DMS53 (cell line): ENCODE measurements at regions not wholly inside any gene's neighbourhood (a gene's known extent, or its start where the extent isn't known, plus 50 kb on each side); places are given as distances from the start of the nearest gene placed in this dataset.

Source experiments
- DNase-seq: peaks from one replicate; lab custom pipeline; 2025; lab: John Stamatoyannopoulos, UW

GRCh38 chr15:61742591-61742990 is 317.7 kb downstream of the VPS13C start:
- DNase-seq, result peak; percentile 21

- DNase-seq, result no peak
Observed at GRCh38 chr15:61736790-61737189, 323.5 kb downstream of the VPS13C start.

DNA sequence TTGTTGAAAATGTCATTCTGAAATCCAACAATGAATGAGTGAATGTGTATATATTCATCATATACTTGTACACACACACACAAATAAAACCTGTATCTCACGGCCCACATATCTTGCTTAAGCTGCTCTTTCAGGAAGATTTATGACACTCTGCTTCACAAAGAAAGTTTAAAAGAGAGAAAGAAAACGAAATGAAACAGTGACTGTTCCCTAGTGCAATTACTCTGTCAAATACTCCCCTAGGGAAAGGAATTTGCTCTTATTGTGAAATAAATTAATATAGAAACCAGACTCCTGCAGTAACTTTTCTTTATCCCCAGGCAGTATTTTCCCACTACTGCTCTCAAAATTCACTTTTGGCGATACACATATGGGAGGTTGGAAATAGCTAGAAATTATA is 329.1 kb downstream of the VPS13C start:
- DNase-seq, result no peak

- no peak for DNase-seq
Observed at GRCh38 chr15:61729646-61730045, 330.6 kb downstream of the VPS13C start.

- no peak for DNase-seq
Observed at GRCh38 chr15:61726166-61726565, 334.1 kb downstream of the VPS13C start.

GRCh38 chr15:61725251-61725650 is 335.0 kb downstream of the VPS13C start:
- DNase-seq, result no peak

- DNase-seq, result no peak
Observed at GRCh38 chr15:61724251-61724939, 335.9 kb downstream of the VPS13C start.

GRCh38 chr15:61721418-61721817 is 338.8 kb downstream of the VPS13C start:
- no peak for DNase-seq

- no peak for DNase-seq
Observed at GRCh38 chr15:61720197-61720704, 340.0 kb downstream of the VPS13C start.

- DNase-seq, result peak; percentile 92
Observed at GRCh38 chr15:61715082-61715481, 345.2 kb downstream of the VPS13C start.

DNA sequence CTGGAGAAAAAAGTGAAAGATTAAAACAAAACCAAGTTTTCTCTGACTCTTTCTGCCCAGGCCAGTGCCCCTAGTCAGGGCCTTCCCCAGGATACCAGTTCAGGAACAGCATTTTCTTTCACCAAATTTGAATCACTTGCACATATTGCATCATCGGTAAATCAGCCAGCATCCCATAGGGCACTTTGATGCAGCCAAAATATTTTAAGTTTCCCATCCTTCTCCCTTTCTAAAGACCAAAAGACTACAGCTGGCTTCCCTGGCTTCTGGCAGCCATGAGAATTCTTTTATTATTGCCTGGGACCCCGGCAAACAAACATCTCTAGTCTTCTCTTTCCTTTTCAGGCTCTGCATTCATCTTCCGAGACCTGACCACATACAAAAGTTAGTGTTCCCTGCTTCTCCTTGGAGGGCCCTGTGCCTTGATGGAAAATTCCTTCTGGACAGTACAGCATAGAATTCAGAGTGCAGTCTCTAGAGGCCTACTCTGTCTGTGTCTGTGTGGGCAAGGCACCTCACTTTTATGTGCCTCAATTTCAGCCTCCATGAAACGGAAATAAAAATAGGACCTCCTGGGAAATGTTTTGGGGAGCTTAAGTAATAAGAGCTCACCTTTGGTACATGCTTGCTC is 348.0 kb downstream of the VPS13C start:
- no peak for DNase-seq

- DNase-seq, result peak; percentile 89
Observed at GRCh38 chr15:61702224-61703020, 357.8 kb downstream of the VPS13C start.

- no peak for DNase-seq
Observed at GRCh38 chr15:61701455-61701854, 358.8 kb downstream of the VPS13C start.

GRCh38 chr15:61700803-61701202 is 359.4 kb downstream of the VPS13C start:
- no peak for DNase-seq

DNA sequence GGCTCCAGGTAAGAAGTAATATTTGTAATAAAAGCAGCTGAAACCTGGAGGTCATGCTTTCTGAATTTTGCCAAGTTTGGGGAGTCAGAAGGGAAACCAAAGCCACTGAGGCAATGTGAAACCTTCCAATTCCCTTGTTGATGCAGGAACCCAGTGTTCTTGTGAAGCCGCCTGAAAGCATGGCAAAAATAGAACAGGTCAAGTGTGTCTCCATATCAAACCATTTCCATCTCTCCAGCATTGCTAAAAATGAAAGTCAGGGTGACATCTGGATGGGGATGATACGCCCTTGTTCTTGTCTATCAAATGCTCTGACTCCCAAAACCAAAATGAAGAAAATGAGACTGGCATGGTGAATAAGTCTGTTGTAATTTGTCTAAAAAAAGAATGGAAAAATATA is 362.5 kb downstream of the VPS13C start:
- no peak for DNase-seq

DNA sequence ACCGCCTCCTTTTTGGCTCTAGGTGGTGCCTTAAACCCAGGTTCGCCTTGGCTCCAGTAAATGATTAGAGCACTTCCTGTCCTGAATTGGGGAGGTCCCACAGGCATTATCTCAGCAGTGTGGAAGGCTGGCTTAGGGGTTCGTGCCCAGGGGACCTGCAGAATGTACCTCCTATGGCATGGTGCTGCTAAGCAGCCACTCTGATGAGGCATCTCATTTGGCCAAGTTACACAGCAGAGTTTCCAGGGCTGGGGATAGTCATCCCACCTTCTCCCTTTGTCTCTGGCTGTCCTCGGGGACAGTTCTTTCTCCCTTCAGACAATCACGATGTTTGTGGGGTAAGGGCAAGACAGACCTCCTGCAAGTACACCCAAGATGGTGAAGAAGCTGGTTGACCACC is 371.2 kb downstream of the VPS13C start:
- no peak for DNase-seq

DNA sequence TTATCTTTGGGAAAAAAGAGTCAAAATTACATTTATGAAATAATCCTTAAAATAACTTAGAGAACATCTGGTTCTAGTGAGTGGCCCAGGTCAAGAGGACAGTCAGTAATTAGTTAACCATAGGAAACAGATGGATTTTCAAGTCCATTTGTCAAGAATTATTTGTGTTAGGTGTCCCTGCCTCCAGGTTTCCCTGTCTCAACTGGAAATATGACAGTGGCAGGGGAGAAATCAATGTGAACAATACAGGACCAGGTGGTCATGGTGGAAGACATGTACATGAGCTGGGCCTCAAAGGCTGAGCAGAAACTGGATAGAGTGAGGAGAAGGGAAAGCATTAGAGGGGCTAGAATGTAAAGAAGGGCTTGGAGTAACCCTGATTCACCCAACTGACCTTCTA is 372.6 kb downstream of the VPS13C start:
- peak; percentile 5 for DNase-seq

- peak; percentile 5 for DNase-seq
Observed at GRCh38 chr15:61687124-61687523, 373.1 kb downstream of the VPS13C start.

DNA sequence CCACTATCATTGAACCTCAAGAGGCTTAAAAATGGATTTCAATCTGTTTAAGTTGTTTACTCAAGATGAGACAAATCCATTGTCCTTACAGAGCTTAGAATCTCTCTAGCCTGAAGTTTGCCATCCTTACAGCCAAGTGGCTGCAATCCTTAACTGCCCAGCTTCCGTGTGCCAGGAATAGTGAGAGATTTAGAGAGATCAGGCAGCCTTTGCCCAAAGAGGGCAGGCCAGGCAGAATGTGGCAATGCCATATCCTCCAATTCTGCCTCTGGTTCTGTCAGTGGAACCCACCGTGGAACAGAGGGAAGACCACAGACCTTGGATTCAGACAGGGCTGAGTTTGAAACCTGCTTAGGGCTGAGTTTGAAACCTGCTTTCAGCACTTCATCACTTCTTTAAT is 374.3 kb downstream of the VPS13C start:
- peak; percentile 62 for DNase-seq

GRCh38 chr15:61685534-61685933 is 374.7 kb downstream of the VPS13C start:
- DNase-seq, result peak; percentile 62

- peak; percentile 33 for DNase-seq
Observed at GRCh38 chr15:61684749-61685467, 375.3 kb downstream of the VPS13C start.
